ENCODE measurements at regions not wholly inside any gene's neighbourhood (a gene's known extent, or its start where the extent isn't known, plus 50 kb on each side); places are given as distances from the start of the nearest gene placed in this dataset.

DNA sequence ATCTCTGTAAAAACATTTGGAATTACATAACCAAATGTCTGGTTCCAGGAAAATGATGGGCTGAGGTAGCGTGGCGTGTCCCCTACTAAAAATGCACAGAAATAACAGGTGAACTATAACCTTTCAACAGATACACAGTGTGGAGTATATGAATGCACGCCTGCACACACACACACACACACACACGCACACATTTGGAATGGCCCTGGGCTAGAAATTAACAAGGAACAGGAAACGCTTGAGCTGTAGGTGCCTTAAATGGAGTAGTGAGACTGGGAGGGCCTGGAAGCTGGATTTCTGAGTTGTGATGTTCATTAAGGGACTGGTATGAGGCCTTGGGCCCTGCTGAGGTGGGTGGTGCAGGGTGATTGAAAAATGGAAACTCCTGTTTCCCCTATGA lies 246.5 kb upstream of the C1orf174 start:
- TF ChIP-seq POLR2AphosphoS5 (IDR thresholded peaks at IDR 0.05), result no peak
- TF ChIP-seq, protein P1, sequence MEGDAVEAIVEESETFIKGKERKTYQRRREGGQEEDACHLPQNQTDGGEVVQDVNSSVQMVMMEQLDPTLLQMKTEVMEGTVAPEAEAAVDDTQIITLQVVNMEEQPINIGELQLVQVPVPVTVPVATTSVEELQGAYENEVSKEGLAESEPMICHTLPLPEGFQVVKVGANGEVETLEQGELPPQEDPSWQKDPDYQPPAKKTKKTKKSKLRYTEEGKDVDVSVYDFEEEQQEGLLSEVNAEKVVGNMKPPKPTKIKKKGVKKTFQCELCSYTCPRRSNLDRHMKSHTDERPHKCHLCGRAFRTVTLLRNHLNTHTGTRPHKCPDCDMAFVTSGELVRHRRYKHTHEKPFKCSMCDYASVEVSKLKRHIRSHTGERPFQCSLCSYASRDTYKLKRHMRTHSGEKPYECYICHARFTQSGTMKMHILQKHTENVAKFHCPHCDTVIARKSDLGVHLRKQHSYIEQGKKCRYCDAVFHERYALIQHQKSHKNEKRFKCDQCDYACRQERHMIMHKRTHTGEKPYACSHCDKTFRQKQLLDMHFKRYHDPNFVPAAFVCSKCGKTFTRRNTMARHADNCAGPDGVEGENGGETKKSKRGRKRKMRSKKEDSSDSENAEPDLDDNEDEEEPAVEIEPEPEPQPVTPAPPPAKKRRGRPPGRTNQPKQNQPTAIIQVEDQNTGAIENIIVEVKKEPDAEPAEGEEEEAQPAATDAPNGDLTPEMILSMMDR (IDR thresholded peaks at IDR 0.05), result no peak
